ENCODE measurements at regions not wholly inside any gene's neighbourhood (a gene's known extent, or its start where the extent isn't known, plus 50 kb on each side); places are given as distances from the start of the nearest gene placed in this dataset.
A peak's percentile ranks its signal among the peaks of the same experiment; 100 is the strongest.
"Not testable (repeated sequence)": the region's sequence is repeated elsewhere in the genome, so short reads cannot be mapped to it uniquely, and the experiment has no call there.

GRCh38 chr9:41839786-41840185 is 289.4 kb downstream of the CNTNAP3B start:
- not testable (repeated sequence) for H3K27me3 Mint-ChIP-seq (ENCODE audit: low read depth); H3K9me3 Mint-ChIP-seq; H3K4me1 Mint-ChIP-seq; H3K4me3 Mint-ChIP-seq; H3K27ac Mint-ChIP-seq; H3K36me3 Mint-ChIP-seq (ENCODE audit: low read depth)

DNA sequence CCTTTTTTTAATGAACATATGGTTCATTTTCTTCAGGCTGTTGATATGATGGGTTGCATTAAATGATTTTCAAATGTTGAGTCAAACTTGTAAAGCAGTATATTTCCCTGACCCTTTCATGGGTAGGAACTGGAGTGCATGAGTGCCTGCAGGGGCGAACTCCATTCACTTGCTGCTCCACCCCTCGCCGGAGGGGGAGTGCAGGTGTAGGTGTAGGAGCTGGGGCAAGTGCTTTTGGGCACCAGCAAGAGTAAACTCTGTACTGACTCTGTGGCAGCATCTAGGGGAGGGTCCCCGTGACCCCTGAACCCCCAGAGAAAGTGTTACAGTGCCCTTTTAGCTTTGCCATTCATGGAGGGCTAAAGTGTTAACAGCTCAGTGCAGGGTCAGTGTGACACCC is 290.3 kb downstream of the CNTNAP3B start:
- H3K9me3 Mint-ChIP-seq; H3K4me1 Mint-ChIP-seq; H3K4me3 Mint-ChIP-seq; H3K36me3 Mint-ChIP-seq (ENCODE audit: low read depth); H3K27me3 Mint-ChIP-seq (ENCODE audit: low read depth); H3K27ac Mint-ChIP-seq: not testable (repeated sequence)

GRCh38 chr9:41838562-41838851 is 290.7 kb downstream of the CNTNAP3B start:
- H3K27ac Mint-ChIP-seq; H3K4me3 Mint-ChIP-seq; H3K36me3 Mint-ChIP-seq (ENCODE audit: low read depth); H3K9me3 Mint-ChIP-seq; H3K4me1 Mint-ChIP-seq; H3K27me3 Mint-ChIP-seq (ENCODE audit: low read depth): not testable (repeated sequence)

DNA sequence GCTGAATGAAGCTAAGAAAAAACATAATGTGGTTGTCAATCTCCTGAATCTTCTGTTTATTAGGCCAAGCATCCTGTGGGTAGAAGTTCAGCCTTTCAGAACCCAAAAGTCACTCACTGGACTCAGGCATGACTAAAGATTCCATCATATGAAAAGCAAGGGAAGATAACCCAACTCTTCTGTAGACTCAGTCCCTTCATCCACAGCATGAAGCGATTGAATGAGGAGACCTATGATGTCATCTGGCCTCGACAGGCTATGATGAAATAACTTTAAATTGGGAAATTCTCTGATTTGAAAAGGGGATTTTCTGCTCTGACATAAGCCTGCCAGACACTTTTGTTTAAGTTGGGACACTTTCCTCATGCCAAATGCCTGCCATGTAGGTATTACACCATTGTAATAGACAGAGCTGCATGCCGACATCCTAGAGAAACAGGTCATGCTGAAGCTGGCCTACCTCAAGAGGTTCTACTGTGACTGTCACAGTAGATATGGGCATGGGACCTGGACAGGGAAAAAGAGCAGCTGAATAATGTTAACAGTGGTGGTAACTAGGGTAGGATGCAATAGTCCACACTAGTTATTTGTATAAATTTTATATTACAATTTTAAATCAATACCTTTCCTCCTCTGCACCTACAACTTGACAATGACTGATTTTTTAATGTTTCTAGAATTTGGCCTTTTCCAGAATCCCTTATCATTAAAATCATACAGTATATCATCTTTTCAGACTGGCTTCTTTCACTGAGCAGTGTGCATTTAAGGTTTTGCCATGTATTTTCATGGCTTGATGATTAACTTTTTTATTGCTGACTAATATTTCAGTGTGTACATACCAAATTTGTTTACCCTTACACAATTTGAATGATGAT is 291.3 kb downstream of the CNTNAP3B start:
- H3K4me1 Mint-ChIP-seq; H3K4me3 Mint-ChIP-seq; H3K27ac Mint-ChIP-seq; H3K27me3 Mint-ChIP-seq (ENCODE audit: low read depth); H3K36me3 Mint-ChIP-seq (ENCODE audit: low read depth); H3K9me3 Mint-ChIP-seq: not testable (repeated sequence)

DNA sequence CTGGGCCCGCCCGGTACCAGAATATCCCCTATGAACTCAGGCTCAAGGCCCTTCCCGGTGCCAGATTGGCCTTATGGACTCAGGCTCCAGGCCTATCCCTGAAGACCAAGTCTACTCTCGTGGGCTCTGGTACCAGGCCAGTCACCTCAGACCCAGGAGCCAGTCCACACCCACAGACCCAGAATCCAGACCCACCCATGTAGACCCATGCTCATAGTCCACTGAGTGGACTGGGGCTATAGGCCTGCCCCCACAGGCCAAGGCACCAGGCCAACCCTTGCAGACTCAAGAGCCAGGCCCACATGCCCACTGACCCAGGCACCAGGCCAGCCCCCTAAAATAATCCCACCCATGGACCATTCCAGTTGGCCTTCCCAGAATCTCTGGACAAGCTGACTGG is 296.1 kb downstream of the CNTNAP3B start:
- H3K9me3 Mint-ChIP-seq; H3K4me1 Mint-ChIP-seq; H3K36me3 Mint-ChIP-seq (ENCODE audit: low read depth); H3K27me3 Mint-ChIP-seq (ENCODE audit: low read depth); H3K4me3 Mint-ChIP-seq; H3K27ac Mint-ChIP-seq: not testable (repeated sequence)

- H3K4me3 Mint-ChIP-seq: not testable (repeated sequence)
Observed at GRCh38 chr9:41824723-41825122, 304.5 kb downstream of the CNTNAP3B start.

GRCh38 chr9:41802706-41803105 is 326.5 kb downstream of the CNTNAP3B start:
- H3K9me3 Mint-ChIP-seq; H3K27me3 Mint-ChIP-seq (ENCODE audit: low read depth); H3K27ac Mint-ChIP-seq; H3K4me3 Mint-ChIP-seq; H3K4me1 Mint-ChIP-seq; H3K36me3 Mint-ChIP-seq (ENCODE audit: low read depth): not testable (repeated sequence)

More at GRCh38 chr9:41824723-41825122, 304.5 kb downstream of the CNTNAP3B start:
- H3K36me3 Mint-ChIP-seq (ENCODE audit: low read depth); H3K27ac Mint-ChIP-seq; H3K9me3 Mint-ChIP-seq; H3K4me1 Mint-ChIP-seq; H3K27me3 Mint-ChIP-seq (ENCODE audit: low read depth): not testable (repeated sequence)

DNA sequence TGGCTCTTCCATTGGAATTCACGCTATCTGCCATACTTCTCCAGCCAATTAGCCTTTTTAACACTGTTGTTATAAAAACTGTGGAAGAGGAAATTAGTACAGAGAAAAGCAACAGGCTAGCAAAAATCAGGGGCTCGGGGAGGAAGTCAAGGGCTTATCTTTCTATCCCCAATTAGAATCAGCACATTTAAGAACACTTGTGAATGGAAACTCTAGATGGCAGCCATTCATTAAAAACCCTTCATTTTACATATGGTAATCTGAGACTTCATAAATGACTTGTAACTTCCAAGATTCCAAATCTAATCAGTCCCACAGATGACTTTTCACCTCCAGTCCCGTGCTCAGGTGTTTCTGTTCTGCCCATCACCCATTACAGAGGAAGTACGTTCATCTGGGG is 330.5 kb downstream of the CNTNAP3B start:
- H3K9me3 Mint-ChIP-seq; H3K27me3 Mint-ChIP-seq (ENCODE audit: low read depth); H3K36me3 Mint-ChIP-seq (ENCODE audit: low read depth); H3K27ac Mint-ChIP-seq; H3K4me3 Mint-ChIP-seq; H3K4me1 Mint-ChIP-seq: not testable (repeated sequence)

DNA sequence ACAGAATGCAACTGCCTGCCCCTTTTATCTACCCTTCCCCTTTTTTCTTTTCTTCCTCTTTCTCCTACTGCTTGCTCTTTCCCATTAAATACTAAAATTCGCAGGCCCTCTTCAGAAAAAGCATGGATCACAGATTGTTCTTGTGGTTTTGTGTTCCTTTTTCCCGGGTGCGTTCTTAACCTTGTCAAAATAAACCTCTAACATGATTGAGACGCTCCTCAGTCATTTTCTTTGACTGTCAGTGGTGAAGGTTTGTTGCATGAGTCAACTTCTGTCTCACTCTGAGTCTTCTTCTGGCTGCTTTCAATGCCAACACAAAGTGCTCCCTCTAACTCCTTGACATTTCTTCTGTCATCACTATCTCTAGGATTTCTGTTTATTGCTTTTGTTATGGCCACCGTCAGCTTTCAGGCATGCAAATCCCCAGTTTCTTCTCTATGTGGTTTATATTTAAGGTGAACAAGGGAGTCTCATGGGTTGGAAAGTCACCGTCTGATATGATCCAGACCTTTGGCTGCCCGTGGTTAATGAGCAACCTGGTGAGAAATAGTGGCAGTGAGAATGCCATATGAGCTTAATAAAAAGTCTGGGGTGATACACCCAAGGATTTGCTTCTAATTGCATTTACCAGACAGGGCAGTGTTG is 338.4 kb downstream of the CNTNAP3B start:
- H3K36me3 Mint-ChIP-seq (ENCODE audit: low read depth); H3K4me3 Mint-ChIP-seq; H3K9me3 Mint-ChIP-seq; H3K27me3 Mint-ChIP-seq (ENCODE audit: low read depth); H3K4me1 Mint-ChIP-seq: not testable (repeated sequence)
- H3K27ac Mint-ChIP-seq: peak overlapping the region; percentile 53 to 75 (median 60)

GRCh38 chr9:41790007-41790406 is 339.2 kb downstream of the CNTNAP3B start:
- not testable (repeated sequence) for H3K27me3 Mint-ChIP-seq (ENCODE audit: low read depth); H3K4me3 Mint-ChIP-seq; H3K36me3 Mint-ChIP-seq (ENCODE audit: low read depth); H3K4me1 Mint-ChIP-seq; H3K9me3 Mint-ChIP-seq
- H3K27ac Mint-ChIP-seq: peak overlapping the region in 1 of 3 experiments; percentile 75

- not testable (repeated sequence) for H3K4me3 Mint-ChIP-seq; H3K9me3 Mint-ChIP-seq; H3K27ac Mint-ChIP-seq; H3K4me1 Mint-ChIP-seq; H3K36me3 Mint-ChIP-seq (ENCODE audit: low read depth); H3K27me3 Mint-ChIP-seq (ENCODE audit: low read depth)
Observed at GRCh38 chr9:41789387-41789786, 339.8 kb downstream of the CNTNAP3B start.

GRCh38 chr9:41787951-41788350 is 341.3 kb downstream of the CNTNAP3B start:
- H3K27ac Mint-ChIP-seq; H3K9me3 Mint-ChIP-seq; H3K27me3 Mint-ChIP-seq (ENCODE audit: low read depth); H3K4me3 Mint-ChIP-seq; H3K4me1 Mint-ChIP-seq; H3K36me3 Mint-ChIP-seq (ENCODE audit: low read depth): not testable (repeated sequence)

GRCh38 chr9:41787270-41787669 is 342.0 kb downstream of the CNTNAP3B start:
- H3K4me3 Mint-ChIP-seq; H3K9me3 Mint-ChIP-seq; H3K36me3 Mint-ChIP-seq (ENCODE audit: low read depth); H3K27me3 Mint-ChIP-seq (ENCODE audit: low read depth); H3K27ac Mint-ChIP-seq; H3K4me1 Mint-ChIP-seq: not testable (repeated sequence)

DNA sequence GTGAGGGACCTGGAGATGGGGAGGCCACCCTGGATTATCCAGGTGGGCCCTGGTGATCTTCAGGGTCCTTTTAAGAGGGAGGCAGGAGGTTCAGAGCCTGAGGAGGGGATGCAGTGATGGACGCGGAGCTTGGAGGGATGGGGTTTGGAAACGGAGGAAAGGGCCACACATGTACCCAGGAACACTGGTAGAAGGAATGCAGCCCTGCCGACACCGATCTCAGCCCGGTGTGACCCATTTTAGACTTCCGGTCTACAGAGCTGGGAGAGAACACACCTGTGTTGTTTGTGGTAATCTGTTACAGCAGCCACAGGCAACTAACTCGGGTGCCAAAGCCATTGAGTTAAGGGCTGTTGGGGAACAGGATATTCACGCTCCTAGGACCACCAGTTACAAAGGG is 345.2 kb downstream of the CNTNAP3B start:
- H3K27me3 Mint-ChIP-seq (ENCODE audit: low read depth); H3K9me3 Mint-ChIP-seq; H3K4me1 Mint-ChIP-seq; H3K36me3 Mint-ChIP-seq (ENCODE audit: low read depth); H3K4me3 Mint-ChIP-seq; H3K27ac Mint-ChIP-seq: not testable (repeated sequence)

DNA sequence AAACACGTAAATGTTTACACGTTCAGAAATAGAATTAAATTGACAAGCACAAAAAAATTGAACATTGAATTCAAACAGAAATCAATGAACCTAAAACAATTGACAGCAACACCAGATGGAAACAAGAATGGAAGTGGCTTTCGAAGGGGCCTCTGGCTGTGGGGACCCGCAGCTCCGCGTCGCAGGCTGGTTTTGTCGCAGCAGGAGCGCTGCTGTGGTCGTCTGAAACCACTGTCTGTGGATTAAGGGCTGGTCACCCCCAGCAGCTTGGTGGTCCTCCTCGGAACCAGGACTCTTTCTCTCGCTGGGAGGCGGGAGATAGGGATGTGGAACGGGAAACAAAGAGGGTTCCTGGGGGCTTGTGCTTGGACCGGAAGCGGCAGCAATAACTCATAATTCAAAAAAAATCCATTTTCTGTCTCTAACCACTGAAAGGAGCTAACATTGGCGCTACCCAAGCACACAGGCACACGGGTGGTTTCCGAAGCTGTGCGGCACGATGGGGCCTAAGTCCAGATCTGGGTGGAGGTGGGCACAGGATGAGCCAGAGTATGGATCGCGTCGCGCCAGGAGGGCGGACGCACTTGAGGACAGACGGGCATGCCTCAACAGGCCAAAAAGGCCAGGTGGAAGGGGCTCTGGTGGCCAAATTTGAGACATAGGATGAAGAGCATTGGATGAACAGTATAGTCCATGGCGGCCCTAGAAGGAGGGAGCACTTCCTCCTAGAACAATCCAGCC is 346.0 kb downstream of the CNTNAP3B start:
- not testable (repeated sequence) for H3K4me1 Mint-ChIP-seq; H3K27me3 Mint-ChIP-seq (ENCODE audit: low read depth); H3K4me3 Mint-ChIP-seq; H3K27ac Mint-ChIP-seq; H3K36me3 Mint-ChIP-seq (ENCODE audit: low read depth); H3K9me3 Mint-ChIP-seq

All from nephron (organoid).